ENCODE measurements at regions not wholly inside any gene's neighbourhood (a gene's known extent, or its start where the extent isn't known, plus 50 kb on each side); places are given as distances from the start of the nearest gene placed in this dataset.

DNA sequence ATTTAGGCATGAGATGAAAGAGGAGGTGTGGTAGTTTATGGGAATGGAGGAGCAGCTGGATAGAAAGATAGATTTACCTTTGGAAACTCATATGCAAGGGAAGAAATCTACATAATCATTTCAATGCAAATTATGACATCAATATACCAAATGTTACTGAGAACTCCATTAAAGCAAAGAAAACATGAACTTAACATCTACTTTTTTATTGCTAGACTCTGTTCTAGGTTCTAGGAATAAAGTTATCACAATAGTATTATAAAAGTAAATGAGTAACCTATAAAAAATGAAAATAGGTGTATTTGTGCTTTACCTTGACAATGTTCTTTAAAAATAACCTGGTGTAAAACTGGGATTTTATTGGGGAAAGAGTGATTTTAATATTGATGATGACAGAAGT, 221.6 kb upstream of the SLIT2 start:
- no peaks in the 10 kb centered on the region for H3K9me3 ChIP-seq (replicated peaks in 1 of 3)
- H3K4me3 ChIP-seq, result no peak overlapping the region
- no peak for TF ChIP-seq POLR2A (IDR thresholded peaks at IDR 0.05)
- TF ChIP-seq, protein P1, sequence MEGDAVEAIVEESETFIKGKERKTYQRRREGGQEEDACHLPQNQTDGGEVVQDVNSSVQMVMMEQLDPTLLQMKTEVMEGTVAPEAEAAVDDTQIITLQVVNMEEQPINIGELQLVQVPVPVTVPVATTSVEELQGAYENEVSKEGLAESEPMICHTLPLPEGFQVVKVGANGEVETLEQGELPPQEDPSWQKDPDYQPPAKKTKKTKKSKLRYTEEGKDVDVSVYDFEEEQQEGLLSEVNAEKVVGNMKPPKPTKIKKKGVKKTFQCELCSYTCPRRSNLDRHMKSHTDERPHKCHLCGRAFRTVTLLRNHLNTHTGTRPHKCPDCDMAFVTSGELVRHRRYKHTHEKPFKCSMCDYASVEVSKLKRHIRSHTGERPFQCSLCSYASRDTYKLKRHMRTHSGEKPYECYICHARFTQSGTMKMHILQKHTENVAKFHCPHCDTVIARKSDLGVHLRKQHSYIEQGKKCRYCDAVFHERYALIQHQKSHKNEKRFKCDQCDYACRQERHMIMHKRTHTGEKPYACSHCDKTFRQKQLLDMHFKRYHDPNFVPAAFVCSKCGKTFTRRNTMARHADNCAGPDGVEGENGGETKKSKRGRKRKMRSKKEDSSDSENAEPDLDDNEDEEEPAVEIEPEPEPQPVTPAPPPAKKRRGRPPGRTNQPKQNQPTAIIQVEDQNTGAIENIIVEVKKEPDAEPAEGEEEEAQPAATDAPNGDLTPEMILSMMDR (IDR thresholded peaks at IDR 0.05), result no peak
- no peak for DNase-seq
- H3K27me3 ChIP-seq, result no peaks in the 10 kb centered on the region
- H3K36me3 ChIP-seq (replicated peaks in 1 of 2), result no peaks in the 10 kb centered on the region
- intact Hi-C loops (cut with DNase I), result no loop called here
- no peak overlapping the region for H3K27ac ChIP-seq
- H3K4me1 ChIP-seq (replicated peaks in 1 of 2), result no peaks in the 10 kb centered on the region

- 62 to 75% (median 70%) methylated on average over 4 of the region's 4 CpGs for WGBS, 4 donors
- no peak for DNase-seq
- Histone ChIP-seq H3K27ac (no peak overlapping the region), H3K4me3 (no peak overlapping the region), H3K4me1 (replicated peaks in 1 of 2) (no peaks in the 10 kb centered on the region), H3K36me3 (replicated peaks in 1 of 2) (no peaks in the 10 kb centered on the region), H3K27me3 (no peaks in the 10 kb centered on the region), H3K9me3 (replicated peaks in 1 of 3) (no peaks in the 10 kb centered on the region)
- TF ChIP-seq POLR2A (IDR thresholded peaks at IDR 0.05), result no peak
- TF ChIP-seq, protein P1 (IDR thresholded peaks at IDR 0.05), result no peak
- intact Hi-C loops (cut with DNase I), result no loop called here
Measured at GRCh38 chr4:20028645-20029044, 223.1 kb upstream of the SLIT2 start.

- Histone ChIP-seq H3K4me3 (no peak overlapping the region), H3K9me3 (replicated peaks in 1 of 3) (no peaks in the 10 kb centered on the region), H3K27ac (no peak overlapping the region), H3K4me1 (replicated peaks in 1 of 2) (no peaks in the 10 kb centered on the region), H3K27me3 (no peaks in the 10 kb centered on the region), H3K36me3 (replicated peaks in 1 of 2) (no peaks in the 10 kb centered on the region)
- 78 to 83% (median 79%) methylated on average over 2 of the region's 2 CpGs for WGBS, 4 donors
- no peak for DNase-seq
- TF ChIP-seq, protein P1 (IDR thresholded peaks at IDR 0.05), result no peak
- TF ChIP-seq POLR2A (IDR thresholded peaks at IDR 0.05), result no peak
- intact Hi-C loops (cut with DNase I), result no loop called here
Measured at GRCh38 chr4:20026456-20026855, 225.2 kb upstream of the SLIT2 start.

DNA sequence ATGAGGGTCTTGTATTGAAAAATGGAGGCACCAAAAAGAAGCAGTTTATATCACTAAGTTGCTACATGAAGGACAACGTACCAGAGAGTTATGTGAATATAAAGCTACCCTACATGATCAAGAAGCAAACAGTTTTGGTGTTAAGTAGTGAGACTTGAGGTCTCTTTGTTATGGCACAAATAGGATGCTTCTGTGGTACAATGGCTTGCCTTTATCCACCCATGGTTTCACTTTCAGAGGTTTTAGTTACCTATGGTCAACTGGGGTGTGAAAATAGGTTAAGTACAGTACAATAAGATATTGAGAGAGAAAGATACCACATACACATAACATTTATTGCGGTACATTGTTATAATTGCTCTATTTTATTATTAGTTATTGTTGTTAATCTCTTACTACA, 229.2 kb upstream of the SLIT2 start:
- Histone ChIP-seq H3K27ac (no peak overlapping the region), H3K4me3 (no peak overlapping the region), H3K36me3 (replicated peaks in 1 of 2) (no peaks in the 10 kb centered on the region), H3K9me3 (replicated peaks in 1 of 3) (no peaks in the 10 kb centered on the region), H3K27me3 (no peaks in the 10 kb centered on the region), H3K4me1 (replicated peaks in 1 of 2) (no peaks in the 10 kb centered on the region)
- no peak for TF ChIP-seq POLR2A (IDR thresholded peaks at IDR 0.05)
- TF ChIP-seq, protein P1 (IDR thresholded peaks at IDR 0.05), result no peak
- DNase-seq, result no peak
- 87 to 97% (median 88%) methylated on average over 2 of the region's 2 CpGs for whole genome bisulfite sequencing, 4 donors
- intact Hi-C loops (cut with DNase I), result no loop called here

Data from adrenal gland (tissue), 9 donors.